Liver (tissue), 3 donors: ENCODE measurements at regions not wholly inside any gene's neighbourhood (a gene's known extent, or its start where the extent isn't known, plus 50 kb on each side); places are given as distances from the start of the nearest gene placed in this dataset.

Experiments
- GABPA ChIP-seq, 2 donors: IDR thresholded peaks in 1 of 2; conservative IDR thresholded peaks in 1 of 2; 2 replicates each; pipeline ENCODE4 v1.6.1; 2016; ENCODE audit warnings: antibody characterized with exemption in 2 of 2, mild to moderate bottlenecking in 1 of 2, moderate library complexity in 1 of 2
- MAX ChIP-seq: IDR thresholded peaks from 2 replicates; pipeline ENCODE4 v1.6.1; 2016; ENCODE audit warnings: antibody characterized with exemption
- TF ChIP-seq, protein P1 (sequence below): fragments of 150-350 bp; IDR thresholded peaks from 2 replicates; pipeline ENCODE4 v1.5.1; 2017; ENCODE audit warnings: improper control_type of control experiment, low read depth, low read length; ENCODE audit not compliant: missing input control
- donor health status: healthy.
- donor health status: healthy.

GRCh38 chr17:27382025-27382424 lies 74.2 kb upstream of the KSR1 start:
- TF ChIP-seq, protein P1, sequence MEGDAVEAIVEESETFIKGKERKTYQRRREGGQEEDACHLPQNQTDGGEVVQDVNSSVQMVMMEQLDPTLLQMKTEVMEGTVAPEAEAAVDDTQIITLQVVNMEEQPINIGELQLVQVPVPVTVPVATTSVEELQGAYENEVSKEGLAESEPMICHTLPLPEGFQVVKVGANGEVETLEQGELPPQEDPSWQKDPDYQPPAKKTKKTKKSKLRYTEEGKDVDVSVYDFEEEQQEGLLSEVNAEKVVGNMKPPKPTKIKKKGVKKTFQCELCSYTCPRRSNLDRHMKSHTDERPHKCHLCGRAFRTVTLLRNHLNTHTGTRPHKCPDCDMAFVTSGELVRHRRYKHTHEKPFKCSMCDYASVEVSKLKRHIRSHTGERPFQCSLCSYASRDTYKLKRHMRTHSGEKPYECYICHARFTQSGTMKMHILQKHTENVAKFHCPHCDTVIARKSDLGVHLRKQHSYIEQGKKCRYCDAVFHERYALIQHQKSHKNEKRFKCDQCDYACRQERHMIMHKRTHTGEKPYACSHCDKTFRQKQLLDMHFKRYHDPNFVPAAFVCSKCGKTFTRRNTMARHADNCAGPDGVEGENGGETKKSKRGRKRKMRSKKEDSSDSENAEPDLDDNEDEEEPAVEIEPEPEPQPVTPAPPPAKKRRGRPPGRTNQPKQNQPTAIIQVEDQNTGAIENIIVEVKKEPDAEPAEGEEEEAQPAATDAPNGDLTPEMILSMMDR = no peak
- no peak for TF ChIP-seq GABPA (IDR thresholded peaks at IDR 0.05 in 1 of 2, conservative IDR thresholded peaks at IDR 0.05 in 1 of 2)
- no peak for TF ChIP-seq MAX
